ENCODE measurements at regions not wholly inside any gene's neighbourhood (a gene's known extent, or its start where the extent isn't known, plus 50 kb on each side); places are given as distances from the start of the nearest gene placed in this dataset.

- TF ChIP-seq YY1 (IDR thresholded peaks at IDR 0.05; ENCODE audit: low read depth) (no peak), USF1 (IDR thresholded peaks at IDR 0.05) (no peak), EP300 (IDR thresholded peaks at IDR 0.05; ENCODE audit: borderline replicate concordance) (no peak), REST (IDR thresholded peaks at IDR 0.05; ENCODE audit: low read depth) (no peak), MAX (IDR thresholded peaks at IDR 0.05) (no peak), RAD21 (IDR thresholded peaks at IDR 0.05; ENCODE audit: low read depth) (no peak), CREB1 (IDR thresholded peaks at IDR 0.05; ENCODE audit: low read depth) (no peak)
Measured at GRCh38 chr2:176473177-176473576, 203.9 kb downstream of the MTX2 start.
